ENCODE measurements at regions not wholly inside any gene's neighbourhood (a gene's known extent, or its start where the extent isn't known, plus 50 kb on each side); places are given as distances from the start of the nearest gene placed in this dataset.

DNA sequence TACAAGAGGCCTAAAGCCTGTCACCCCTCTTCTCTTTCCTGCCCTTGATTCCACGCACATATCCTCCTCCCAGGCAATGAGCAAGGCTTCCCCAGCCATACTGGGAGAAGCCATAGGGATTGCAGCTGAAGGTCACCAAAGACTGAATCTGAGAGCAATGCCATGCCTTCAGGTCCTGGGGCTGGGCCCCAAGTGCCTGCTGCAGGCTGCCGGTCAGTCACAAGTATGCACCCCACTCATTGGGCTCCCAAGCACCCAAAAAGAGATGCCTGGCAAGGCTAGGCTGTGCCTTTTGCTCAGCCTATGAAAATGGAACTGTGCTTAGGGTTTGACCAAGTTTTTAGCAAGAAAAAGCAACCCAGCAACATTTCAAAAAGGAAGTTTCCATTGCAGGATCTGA, 210.6 kb upstream of the MAMLD1 start:
- TF ChIP-seq, protein P1, sequence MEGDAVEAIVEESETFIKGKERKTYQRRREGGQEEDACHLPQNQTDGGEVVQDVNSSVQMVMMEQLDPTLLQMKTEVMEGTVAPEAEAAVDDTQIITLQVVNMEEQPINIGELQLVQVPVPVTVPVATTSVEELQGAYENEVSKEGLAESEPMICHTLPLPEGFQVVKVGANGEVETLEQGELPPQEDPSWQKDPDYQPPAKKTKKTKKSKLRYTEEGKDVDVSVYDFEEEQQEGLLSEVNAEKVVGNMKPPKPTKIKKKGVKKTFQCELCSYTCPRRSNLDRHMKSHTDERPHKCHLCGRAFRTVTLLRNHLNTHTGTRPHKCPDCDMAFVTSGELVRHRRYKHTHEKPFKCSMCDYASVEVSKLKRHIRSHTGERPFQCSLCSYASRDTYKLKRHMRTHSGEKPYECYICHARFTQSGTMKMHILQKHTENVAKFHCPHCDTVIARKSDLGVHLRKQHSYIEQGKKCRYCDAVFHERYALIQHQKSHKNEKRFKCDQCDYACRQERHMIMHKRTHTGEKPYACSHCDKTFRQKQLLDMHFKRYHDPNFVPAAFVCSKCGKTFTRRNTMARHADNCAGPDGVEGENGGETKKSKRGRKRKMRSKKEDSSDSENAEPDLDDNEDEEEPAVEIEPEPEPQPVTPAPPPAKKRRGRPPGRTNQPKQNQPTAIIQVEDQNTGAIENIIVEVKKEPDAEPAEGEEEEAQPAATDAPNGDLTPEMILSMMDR (conservative IDR thresholded peaks at IDR 0.05 in 1 of 2, IDR thresholded peaks at IDR 0.05 in 1 of 2; ENCODE audit: extremely low read depth in 1 of 2, insufficient read depth in 1 of 2, low read depth in 1 of 2, low read length in 2 of 2), result no peak
- TF ChIP-seq EZH2 (IDR thresholded peaks at IDR 0.05; ENCODE audit: borderline replicate concordance, low read length), result no peak
